OCI-LY1 (cell line): ENCODE measurements at regions not wholly inside any gene's neighbourhood (a gene's known extent, or its start where the extent isn't known, plus 50 kb on each side); places are given as distances from the start of the nearest gene placed in this dataset.

Experiments used
- H2AFZ ChIP-seq: fragments of 200-600 bp; sonication (generic), shearing (Covaris generic); 2 replicates; pipeline ENCODE4 v1.6.0; 2014; ENCODE audit warnings: antibody characterized with exemption, mild to moderate bottlenecking, low read length
- H3F3A ChIP-seq: fragments of 200-600 bp; sonication (generic), shearing (Covaris generic); 2 replicates; pipeline ENCODE4 v1.6.0; 2014; ENCODE audit warnings: mild to moderate bottlenecking, antibody characterized with exemption, low read length, moderate library complexity; ENCODE audit not compliant: insufficient read depth
- H3K27ac ChIP-seq: fragments of 200-600 bp; sonication (generic); 2 replicates; pipeline ENCODE4 v1.5.1; 2014; ENCODE audit warnings: low read length, mixed run types, mild to moderate bottlenecking, low read depth; ENCODE audit not compliant: poor library complexity, severe bottlenecking
- H3K27me3 ChIP-seq: fragments of 200-600 bp; sonication (generic); 2 replicates; pipeline ENCODE4 v1.6.0; 2014; ENCODE audit warnings: antibody characterized with exemption, mild to moderate bottlenecking, low read length, moderate library complexity; ENCODE audit not compliant: insufficient read depth
- H3K36me3 ChIP-seq: fragments of 200-600 bp; sonication (generic); 2 replicates; pipeline ENCODE4 v1.6.1; 2014; ENCODE audit warnings: mild to moderate bottlenecking, antibody characterized with exemption, low read length, moderate library complexity, mixed read lengths; ENCODE audit not compliant: insufficient read depth
- H3K4me1 ChIP-seq: fragments of 200-600 bp; sonication (generic); 2 replicates; pipeline ENCODE4 v1.5.1; 2014; ENCODE audit warnings: mild to moderate bottlenecking, low read length, moderate library complexity; ENCODE audit not compliant: insufficient read depth, severe bottlenecking
- H3K4me2 ChIP-seq: fragments of 200-600 bp; sonication (generic), shearing (Covaris generic); 2 replicates; pipeline ENCODE4 v1.6.1; 2014; ENCODE audit warnings: low read length
- H3K4me3 ChIP-seq: fragments of 200-600 bp; sonication (generic); 2 replicates; pipeline ENCODE4 v1.5.1; 2014; ENCODE audit warnings: low read length, low read depth, mild to moderate bottlenecking, mixed read lengths; ENCODE audit not compliant: poor library complexity, severe bottlenecking
- H3K79me2 ChIP-seq: fragments of 200-600 bp; shearing (Covaris generic); 2 replicates; pipeline ENCODE4 v1.6.1; 2016; ENCODE audit warnings: mixed run types, low read length, mixed read lengths; ENCODE audit not compliant: insufficient read depth
- H3K9ac ChIP-seq: fragments of 200-600 bp; sonication (generic), shearing (Covaris generic); 2 replicates; pipeline ENCODE4 v1.6.1; 2014; ENCODE audit warnings: mild to moderate bottlenecking, low read length, mixed read lengths
- H3K9me2 ChIP-seq: fragments of 200-600 bp; sonication (generic), shearing (Covaris generic); 2 replicates; pipeline ENCODE4 v1.6.1; 2014; ENCODE audit warnings: low read depth, mild to moderate bottlenecking, low read length, mixed read lengths
- H3K9me3 ChIP-seq: fragments of 200-600 bp; shearing (Covaris generic); 2 replicates; pipeline ENCODE4 v1.6.1; 2014; ENCODE audit warnings: low read length, mixed read lengths
- H4K20me1 ChIP-seq: fragments of 200-600 bp; sonication (generic), shearing (Covaris generic); 2 replicates; pipeline ENCODE4 v1.6.0; 2016; ENCODE audit warnings: mild to moderate bottlenecking, low read length; ENCODE audit not compliant: insufficient read depth
- EZH2 ChIP-seq: fragments of 200-600 bp; sonication (generic), shearing (Covaris generic); IDR thresholded peaks from 2 replicates; pipeline ENCODE4 v1.8.0; 2017; ENCODE audit warnings: borderline replicate concordance, mixed run types, mild to moderate bottlenecking, antibody characterized with exemption, low read length, moderate library complexity, mixed read lengths
- TF ChIP-seq, protein P1 (sequence below): fragments of 200-600 bp; sonication (generic), shearing (Covaris generic); IDR thresholded peaks from 2 replicates; pipeline ENCODE4 v1.5.1; 2017; ENCODE audit warnings: mild to moderate bottlenecking, antibody characterized with exemption, low read length, moderate library complexity, mixed read lengths

- H3K4me1 ChIP-seq, result no peaks in the 10 kb centered on the region
- H3K9me3 ChIP-seq, result no peaks in the 10 kb centered on the region
Observed at GRCh38 chr6:169850154-169850553, 98.7 kb downstream of the ERMARD start.

GRCh38 chr6:169849396-169849795, 98.0 kb downstream of the ERMARD start:
- no peaks in the 10 kb centered on the region for H3F3A ChIP-seq
- H3K9me3 ChIP-seq, result no peaks in the 10 kb centered on the region
- no peak overlapping the region for H3K27ac ChIP-seq
- TF ChIP-seq EZH2, result no peak
- TF ChIP-seq, protein P1, sequence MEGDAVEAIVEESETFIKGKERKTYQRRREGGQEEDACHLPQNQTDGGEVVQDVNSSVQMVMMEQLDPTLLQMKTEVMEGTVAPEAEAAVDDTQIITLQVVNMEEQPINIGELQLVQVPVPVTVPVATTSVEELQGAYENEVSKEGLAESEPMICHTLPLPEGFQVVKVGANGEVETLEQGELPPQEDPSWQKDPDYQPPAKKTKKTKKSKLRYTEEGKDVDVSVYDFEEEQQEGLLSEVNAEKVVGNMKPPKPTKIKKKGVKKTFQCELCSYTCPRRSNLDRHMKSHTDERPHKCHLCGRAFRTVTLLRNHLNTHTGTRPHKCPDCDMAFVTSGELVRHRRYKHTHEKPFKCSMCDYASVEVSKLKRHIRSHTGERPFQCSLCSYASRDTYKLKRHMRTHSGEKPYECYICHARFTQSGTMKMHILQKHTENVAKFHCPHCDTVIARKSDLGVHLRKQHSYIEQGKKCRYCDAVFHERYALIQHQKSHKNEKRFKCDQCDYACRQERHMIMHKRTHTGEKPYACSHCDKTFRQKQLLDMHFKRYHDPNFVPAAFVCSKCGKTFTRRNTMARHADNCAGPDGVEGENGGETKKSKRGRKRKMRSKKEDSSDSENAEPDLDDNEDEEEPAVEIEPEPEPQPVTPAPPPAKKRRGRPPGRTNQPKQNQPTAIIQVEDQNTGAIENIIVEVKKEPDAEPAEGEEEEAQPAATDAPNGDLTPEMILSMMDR, result no peak
- H4K20me1 ChIP-seq, result no peaks in the 10 kb centered on the region
- H3K9me2 ChIP-seq, result no peaks in the 10 kb centered on the region
- no peak overlapping the region for H2AFZ ChIP-seq
- H3K4me1 ChIP-seq, result no peaks in the 10 kb centered on the region
- H3K36me3 ChIP-seq, result no peaks in the 10 kb centered on the region
- no peaks in the 10 kb centered on the region for H3K79me2 ChIP-seq
- no peak overlapping the region for H3K9ac ChIP-seq
- H3K4me2 ChIP-seq, result no peak overlapping the region
- H3K4me3 ChIP-seq, result no peak overlapping the region
- H3K27me3 ChIP-seq, result peaks cover 9% of the 10 kb centered on the region; the same call in 1 of the 2 replicates

More at GRCh38 chr6:169850154-169850553, 98.7 kb downstream of the ERMARD start:
- no peaks in the 10 kb centered on the region for H4K20me1 ChIP-seq
- H3K79me2 ChIP-seq, result no peaks in the 10 kb centered on the region
- H3F3A ChIP-seq, result no peaks in the 10 kb centered on the region
- no peaks in the 10 kb centered on the region for H3K36me3 ChIP-seq
- H3K27me3 ChIP-seq, result peaks cover 9% of the 10 kb centered on the region; the same call in 1 of the 2 replicates
- H3K4me3 ChIP-seq, result no peak overlapping the region
- H3K9me2 ChIP-seq, result no peaks in the 10 kb centered on the region
- no peak for TF ChIP-seq EZH2
- TF ChIP-seq, protein P1, result no peak
- no peak overlapping the region for H3K4me2 ChIP-seq
- H3K9ac ChIP-seq, result no peak overlapping the region
- H3K27ac ChIP-seq, result no peak overlapping the region
- no peak overlapping the region for H2AFZ ChIP-seq

GRCh38 chr6:169848946-169849345, 97.5 kb downstream of the ERMARD start:
- Histone ChIP-seq H3F3A (no peaks in the 10 kb centered on the region), H3K9ac (no peak overlapping the region), H3K4me2 (no peak overlapping the region), H3K4me3 (no peak overlapping the region), H3K27ac (no peak overlapping the region), H3K36me3 (no peaks in the 10 kb centered on the region), H2AFZ (no peak overlapping the region), H4K20me1 (no peaks in the 10 kb centered on the region), H3K9me2 (no peaks in the 10 kb centered on the region), H3K79me2 (no peaks in the 10 kb centered on the region), H3K4me1 (no peaks in the 10 kb centered on the region), H3K27me3 (peaks cover 9% of the 10 kb centered on the region; the same call in 1 of the 2 replicates), H3K9me3 (no peaks in the 10 kb centered on the region)
- TF ChIP-seq, protein P1, result no peak
- TF ChIP-seq EZH2, result no peak
